ENCODE measurements at regions not wholly inside any gene's neighbourhood (a gene's known extent, or its start where the extent isn't known, plus 50 kb on each side); places are given as distances from the start of the nearest gene placed in this dataset.
"Not testable (repeated sequence)": the region's sequence is repeated elsewhere in the genome, so short reads cannot be mapped to it uniquely, and the experiment has no call there.

DNA sequence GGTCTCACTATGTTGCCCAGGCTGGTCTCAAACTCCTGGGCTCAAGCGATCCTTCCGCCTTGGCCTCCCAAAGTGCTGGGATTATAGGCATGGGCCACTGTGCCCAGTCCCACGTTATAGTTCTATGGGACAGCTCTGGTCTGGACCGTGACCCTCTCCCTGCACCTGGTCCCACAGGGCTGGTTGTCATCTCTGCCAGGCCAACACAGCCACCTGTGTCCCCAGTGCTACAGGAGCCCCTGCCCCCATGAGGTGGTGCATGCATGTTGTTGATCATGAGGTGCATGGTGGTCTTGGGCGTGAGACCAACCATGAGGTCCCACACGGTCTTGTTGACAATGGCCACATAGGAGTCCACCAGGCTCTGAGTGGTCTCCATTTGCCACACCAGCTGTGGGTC, 51.0 kb upstream of the UBE2Q2 start:
- not testable (repeated sequence) for DNase-seq (ENCODE audit: low read depth); H3K4me3 ChIP-seq (ENCODE audit: low read depth, low read length)

DNA sequence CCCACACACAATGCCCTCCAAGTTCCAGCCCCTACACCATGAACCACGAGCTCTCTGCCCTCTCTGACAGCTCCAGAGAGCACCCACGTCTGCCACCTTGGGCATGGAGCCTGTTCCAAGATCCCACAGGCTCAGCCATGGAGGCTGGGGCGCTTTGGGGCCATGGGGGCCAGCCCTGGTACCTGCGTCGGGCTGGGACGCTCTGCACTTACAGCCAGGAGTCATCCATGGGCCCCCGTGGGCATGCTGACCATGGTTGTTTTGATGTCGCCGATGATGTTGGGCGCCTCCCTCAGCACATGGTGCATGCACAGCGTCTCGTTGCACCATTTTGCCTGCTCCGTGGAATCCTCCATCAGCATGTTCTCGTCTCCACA, 51.9 kb upstream of the UBE2Q2 start:
- no peak overlapping the region for H3K4me3 ChIP-seq (ENCODE audit: low read depth, low read length)
- DNase-seq (ENCODE audit: low read depth) = no peak
- TF ChIP-seq, protein P1, sequence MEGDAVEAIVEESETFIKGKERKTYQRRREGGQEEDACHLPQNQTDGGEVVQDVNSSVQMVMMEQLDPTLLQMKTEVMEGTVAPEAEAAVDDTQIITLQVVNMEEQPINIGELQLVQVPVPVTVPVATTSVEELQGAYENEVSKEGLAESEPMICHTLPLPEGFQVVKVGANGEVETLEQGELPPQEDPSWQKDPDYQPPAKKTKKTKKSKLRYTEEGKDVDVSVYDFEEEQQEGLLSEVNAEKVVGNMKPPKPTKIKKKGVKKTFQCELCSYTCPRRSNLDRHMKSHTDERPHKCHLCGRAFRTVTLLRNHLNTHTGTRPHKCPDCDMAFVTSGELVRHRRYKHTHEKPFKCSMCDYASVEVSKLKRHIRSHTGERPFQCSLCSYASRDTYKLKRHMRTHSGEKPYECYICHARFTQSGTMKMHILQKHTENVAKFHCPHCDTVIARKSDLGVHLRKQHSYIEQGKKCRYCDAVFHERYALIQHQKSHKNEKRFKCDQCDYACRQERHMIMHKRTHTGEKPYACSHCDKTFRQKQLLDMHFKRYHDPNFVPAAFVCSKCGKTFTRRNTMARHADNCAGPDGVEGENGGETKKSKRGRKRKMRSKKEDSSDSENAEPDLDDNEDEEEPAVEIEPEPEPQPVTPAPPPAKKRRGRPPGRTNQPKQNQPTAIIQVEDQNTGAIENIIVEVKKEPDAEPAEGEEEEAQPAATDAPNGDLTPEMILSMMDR (conservative IDR thresholded peaks at IDR 0.05; ENCODE audit: low read depth, low read length) = no peak

- H3K4me3 ChIP-seq (ENCODE audit: low read depth, low read length) = no peak overlapping the region
- TF ChIP-seq, protein P1 (conservative IDR thresholded peaks at IDR 0.05; ENCODE audit: low read depth, low read length) = no peak
- no peak for DNase-seq (ENCODE audit: low read depth)
These were observed 52.5 kb upstream of the UBE2Q2 start for GRCh38 chr15:75790631-75791336.

GRCh38 chr15:75786575-75786947, 56.7 kb upstream of the UBE2Q2 start:
- H3K4me3 ChIP-seq (ENCODE audit: low read depth, low read length) = no peak overlapping the region
- DNase-seq (ENCODE audit: low read depth) = no peak
- TF ChIP-seq, protein P1 (conservative IDR thresholded peaks at IDR 0.05; ENCODE audit: low read depth, low read length) = no peak

GRCh38 chr15:75785771-75786574, 57.3 kb upstream of the UBE2Q2 start:
- H3K4me3 ChIP-seq (ENCODE audit: low read depth, low read length) = no peak overlapping the region
- DNase-seq (ENCODE audit: low read depth) = peak; percentile 23
- TF ChIP-seq, protein P1 (conservative IDR thresholded peaks at IDR 0.05; ENCODE audit: low read depth, low read length) = peak; percentile 54

GRCh38 chr15:75784511-75785480, 58.5 kb upstream of the UBE2Q2 start:
- not testable (repeated sequence) for DNase-seq (ENCODE audit: low read depth)

GRCh38 chr15:75783566-75783965, 59.7 kb upstream of the UBE2Q2 start:
- DNase-seq (ENCODE audit: low read depth); H3K4me3 ChIP-seq (ENCODE audit: low read depth, low read length): not testable (repeated sequence)

More at GRCh38 chr15:75784511-75785480, 58.5 kb upstream of the UBE2Q2 start:
- not testable (repeated sequence) for H3K4me3 ChIP-seq (ENCODE audit: low read depth, low read length)

GRCh38 chr15:75782926-75783325, 60.3 kb upstream of the UBE2Q2 start:
- H3K4me3 ChIP-seq (ENCODE audit: low read depth, low read length) = no peak overlapping the region
- no peak for DNase-seq (ENCODE audit: low read depth)
- TF ChIP-seq, protein P1 (conservative IDR thresholded peaks at IDR 0.05; ENCODE audit: low read depth, low read length) = no peak

GRCh38 chr15:75780995-75781394, 62.3 kb upstream of the UBE2Q2 start:
- H3K4me3 ChIP-seq (ENCODE audit: low read depth, low read length); DNase-seq (ENCODE audit: low read depth): not testable (repeated sequence)

Data from choroid plexus epithelial cell (primary cell).